OCI-LY1 (cell line): ENCODE measurements at regions not wholly inside any gene's neighbourhood (a gene's known extent, or its start where the extent isn't known, plus 50 kb on each side); places are given as distances from the start of the nearest gene placed in this dataset.

Experiments
- H2AFZ ChIP-seq: fragments of 200-600 bp; sonication (generic), shearing (Covaris generic); 2 replicates; pipeline ENCODE4 v1.6.0; 2014; ENCODE audit warnings: antibody characterized with exemption, mild to moderate bottlenecking, low read length
- H3F3A ChIP-seq: fragments of 200-600 bp; sonication (generic), shearing (Covaris generic); 2 replicates; pipeline ENCODE4 v1.6.0; 2014; ENCODE audit warnings: mild to moderate bottlenecking, antibody characterized with exemption, low read length, moderate library complexity; ENCODE audit not compliant: insufficient read depth
- H3K27ac ChIP-seq: fragments of 200-600 bp; sonication (generic); 2 replicates; pipeline ENCODE4 v1.5.1; 2014; ENCODE audit warnings: low read length, mixed run types, mild to moderate bottlenecking, low read depth; ENCODE audit not compliant: poor library complexity, severe bottlenecking
- H3K27me3 ChIP-seq: fragments of 200-600 bp; sonication (generic); 2 replicates; pipeline ENCODE4 v1.6.0; 2014; ENCODE audit warnings: antibody characterized with exemption, mild to moderate bottlenecking, low read length, moderate library complexity; ENCODE audit not compliant: insufficient read depth
- H3K36me3 ChIP-seq: fragments of 200-600 bp; sonication (generic); 2 replicates; pipeline ENCODE4 v1.6.1; 2014; ENCODE audit warnings: mild to moderate bottlenecking, antibody characterized with exemption, low read length, moderate library complexity, mixed read lengths; ENCODE audit not compliant: insufficient read depth
- H3K4me1 ChIP-seq: fragments of 200-600 bp; sonication (generic); 2 replicates; pipeline ENCODE4 v1.5.1; 2014; ENCODE audit warnings: mild to moderate bottlenecking, low read length, moderate library complexity; ENCODE audit not compliant: insufficient read depth, severe bottlenecking
- H3K4me2 ChIP-seq: fragments of 200-600 bp; sonication (generic), shearing (Covaris generic); 2 replicates; pipeline ENCODE4 v1.6.1; 2014; ENCODE audit warnings: low read length
- H3K4me3 ChIP-seq: fragments of 200-600 bp; sonication (generic); 2 replicates; pipeline ENCODE4 v1.5.1; 2014; ENCODE audit warnings: low read length, low read depth, mild to moderate bottlenecking, mixed read lengths; ENCODE audit not compliant: poor library complexity, severe bottlenecking
- H3K79me2 ChIP-seq: fragments of 200-600 bp; shearing (Covaris generic); 2 replicates; pipeline ENCODE4 v1.6.1; 2016; ENCODE audit warnings: mixed run types, low read length, mixed read lengths; ENCODE audit not compliant: insufficient read depth
- H3K9ac ChIP-seq: fragments of 200-600 bp; sonication (generic), shearing (Covaris generic); 2 replicates; pipeline ENCODE4 v1.6.1; 2014; ENCODE audit warnings: mild to moderate bottlenecking, low read length, mixed read lengths
- H3K9me2 ChIP-seq: fragments of 200-600 bp; sonication (generic), shearing (Covaris generic); 2 replicates; pipeline ENCODE4 v1.6.1; 2014; ENCODE audit warnings: low read depth, mild to moderate bottlenecking, low read length, mixed read lengths
- H3K9me3 ChIP-seq: fragments of 200-600 bp; shearing (Covaris generic); 2 replicates; pipeline ENCODE4 v1.6.1; 2014; ENCODE audit warnings: low read length, mixed read lengths
- H4K20me1 ChIP-seq: fragments of 200-600 bp; sonication (generic), shearing (Covaris generic); 2 replicates; pipeline ENCODE4 v1.6.0; 2016; ENCODE audit warnings: mild to moderate bottlenecking, low read length; ENCODE audit not compliant: insufficient read depth
- CTCF ChIP-seq: fragments of 200-600 bp; sonication (generic), shearing (Covaris generic); IDR thresholded peaks from 2 replicates; pipeline ENCODE4 v1.5.1; 2017; ENCODE audit warnings: mild to moderate bottlenecking, antibody characterized with exemption, low read length, moderate library complexity, mixed read lengths
- EZH2 ChIP-seq: fragments of 200-600 bp; sonication (generic), shearing (Covaris generic); IDR thresholded peaks from 2 replicates; pipeline ENCODE4 v1.8.0; 2017; ENCODE audit warnings: borderline replicate concordance, mixed run types, mild to moderate bottlenecking, antibody characterized with exemption, low read length, moderate library complexity, mixed read lengths

- Histone ChIP-seq H3K4me1 (peaks cover 5% of the 10 kb centered on the region), H3K4me3 (no peak overlapping the region), H3K27me3 (no peaks in the 10 kb centered on the region), H3K9ac (no peak overlapping the region), H3K79me2 (no peaks in the 10 kb centered on the region), H3K9me2 (no peaks in the 10 kb centered on the region), H4K20me1 (no peaks in the 10 kb centered on the region), H2AFZ (no peak overlapping the region), H3K27ac (no peak overlapping the region), H3K36me3 (no peaks in the 10 kb centered on the region), H3F3A (no peaks in the 10 kb centered on the region), H3K9me3 (no peaks in the 10 kb centered on the region), H3K4me2 (no peak overlapping the region)
- no peak for TF ChIP-seq CTCF
- TF ChIP-seq EZH2, result no peak
Observed at GRCh38 chr14:65277027-65277426, 135.5 kb upstream of the FUT8 start.

GRCh38 chr14:65277580-65278270, 134.8 kb upstream of the FUT8 start:
- H3K27me3 ChIP-seq, result no peaks in the 10 kb centered on the region
- H3K9me2 ChIP-seq, result no peaks in the 10 kb centered on the region
- H2AFZ ChIP-seq, result no peak overlapping the region
- no peaks in the 10 kb centered on the region for H3K36me3 ChIP-seq
- no peak overlapping the region for H3K4me2 ChIP-seq
- H3K4me3 ChIP-seq, result no peak overlapping the region
- H3K9me3 ChIP-seq, result no peaks in the 10 kb centered on the region
- no peak overlapping the region for H3K9ac ChIP-seq
- peaks cover 12% of the 10 kb centered on the region for H3K4me1 ChIP-seq
- no peak overlapping the region for H3K27ac ChIP-seq
- no peak for TF ChIP-seq CTCF
- no peak for TF ChIP-seq EZH2
- no peaks in the 10 kb centered on the region for H3K79me2 ChIP-seq
- H3F3A ChIP-seq, result no peaks in the 10 kb centered on the region
- H4K20me1 ChIP-seq, result no peaks in the 10 kb centered on the region

GRCh38 chr14:65278589-65278988, 133.9 kb upstream of the FUT8 start:
- H4K20me1 ChIP-seq, result no peaks in the 10 kb centered on the region
- no peaks in the 10 kb centered on the region for H3K79me2 ChIP-seq
- no peak overlapping the region for H3K4me3 ChIP-seq
- TF ChIP-seq CTCF (no peak), EZH2 (no peak)
- H3K9me2 ChIP-seq, result no peaks in the 10 kb centered on the region
- no peaks in the 10 kb centered on the region for H3F3A ChIP-seq
- H3K27ac ChIP-seq, result no peak overlapping the region
- no peaks in the 10 kb centered on the region for H3K9me3 ChIP-seq
- H3K27me3 ChIP-seq, result no peaks in the 10 kb centered on the region
- peaks cover 20% of the 10 kb centered on the region for H3K4me1 ChIP-seq
- no peaks in the 10 kb centered on the region for H3K36me3 ChIP-seq
- H3K9ac ChIP-seq, result no peak overlapping the region
- no peak overlapping the region for H3K4me2 ChIP-seq
- H2AFZ ChIP-seq, result no peak overlapping the region
